H1 (cell line): ENCODE measurements at regions not wholly inside any gene's neighbourhood (a gene's known extent, or its start where the extent isn't known, plus 50 kb on each side); places are given as distances from the start of the nearest gene placed in this dataset.

ENCODE experiments used
- CTCF ChIA-PET: fragments of 300-600 bp; sonication (Branson Sonifier 250); formaldehyde crosslinking; loops from one replicate; lab custom pipeline; 2021; ENCODE audit not compliant: partially characterized antibody; lab: Charles Lee
- POLR2A ChIA-PET: fragments of 300-600 bp; sonication (Branson Sonifier 250); formaldehyde crosslinking; loops from one replicate; lab custom pipeline; 2021; ENCODE audit warnings: inconsistent platforms; ENCODE audit not compliant: partially characterized antibody; lab: Charles Lee
- DNase-seq, 2 experiments: peaks; one replicate each; pipeline versions ENCODE4 v3.0.0 to v3.0.0-alpha.2; 2010 to 2022; ENCODE audit warnings: low spot score in 2 of 2, low read depth in 1 of 2, mixed read lengths in 1 of 2
- FAIRE-seq: peaks from 2 replicates; lab custom pipeline; 2011; peaks lifted over from hg19 to GRCh38; lab: Jason Lieb, UNC
- H2AFZ ChIP-seq: 2 replicates; pipeline ENCODE4 v1.8.1; 2012; ENCODE audit warnings: low read length, inconsistent platforms
- H2AK5ac ChIP-seq: 2 replicates; pipeline ENCODE4 v1.6.1; 2013; ENCODE audit warnings: low read depth, low read length
- H2BK120ac ChIP-seq: replicated peaks from 2 replicates; pipeline ENCODE3; 2013; ENCODE audit warnings: low read depth, low read length, inconsistent platforms
- H2BK12ac ChIP-seq: 2 replicates; pipeline ENCODE4 v1.6.1; 2013; ENCODE audit warnings: low read depth, low read length
- H2BK15ac ChIP-seq: 2 replicates; pipeline ENCODE4 v1.6.1; 2013; ENCODE audit warnings: low read length
- H2BK20ac ChIP-seq: 2 replicates; pipeline ENCODE4 v1.6.1; 2013; ENCODE audit warnings: low read length
- H2BK5ac ChIP-seq: 2 replicates; pipeline ENCODE4 v1.6.1; 2013; ENCODE audit warnings: low read depth, low read length
- H3K14ac ChIP-seq: 2 replicates; pipeline ENCODE4 v1.6.1; 2013; ENCODE audit warnings: inconsistent platforms; ENCODE audit not compliant: insufficient read length
- H3K18ac ChIP-seq: 2 replicates; pipeline ENCODE4 v1.6.1; 2013; ENCODE audit warnings: low read length; ENCODE audit errors: extremely low read depth
- H3K23ac ChIP-seq: 2 replicates; pipeline ENCODE4 v1.6.1; 2013; ENCODE audit warnings: inconsistent platforms; ENCODE audit not compliant: insufficient read length
- H3K23me2 ChIP-seq: 2 replicates; pipeline ENCODE4 v1.6.1; 2013; ENCODE audit warnings: low read depth, low read length
- H3K27ac ChIP-seq: 2 replicates; pipeline ENCODE4 v1.6.1; 2011; ENCODE audit warnings: low read depth, low read length, inconsistent platforms
- H3K27me3 ChIP-seq, 4 experiments: replicated peaks in 1 of 4; 1 replicate in 1 of 4; 2 replicates in 3 of 4; pipeline versions ENCODE4 v1.6.1 to v1.8.1; 2011 to 2013; ENCODE audit warnings: low read length in 3 of 4, mild to moderate bottlenecking in 3 of 4, inconsistent platforms in 2 of 4, mixed read lengths in 2 of 4, moderate library complexity in 1 of 4; ENCODE audit not compliant: control insufficient read depth in 3 of 4, insufficient read depth in 3 of 4; ENCODE audit errors: extremely low read depth in 1 of 4
- H3K36me3 ChIP-seq, 4 experiments: 2 replicates each; pipeline versions ENCODE4 v1.6.1 to v1.8.1; 2011 to 2013; ENCODE audit warnings: mild to moderate bottlenecking in 4 of 4, low read length in 3 of 4, moderate library complexity in 2 of 4, control low read depth in 1 of 4, inconsistent platforms in 1 of 4; ENCODE audit not compliant: insufficient read depth in 4 of 4, control insufficient read depth in 2 of 4
- H3K4ac ChIP-seq: replicated peaks from 2 replicates; pipeline ENCODE3; 2013; ENCODE audit warnings: low read length, low read depth, mixed read lengths, inconsistent platforms; ENCODE audit not compliant: insufficient read length
- H3K4me1 ChIP-seq, 4 experiments: replicated peaks in 1 of 4; 1 replicate in 1 of 4; 2 replicates in 3 of 4; pipeline versions ENCODE4 v1.6.1 to v1.8.1; 2011 to 2013; ENCODE audit warnings: low read length in 3 of 4, inconsistent platforms in 2 of 4, mixed read lengths in 1 of 4; ENCODE audit not compliant: insufficient read depth in 4 of 4, control insufficient read depth in 3 of 4
- H3K4me2 ChIP-seq, 2 experiments: 2 replicates each; pipeline versions ENCODE4 v1.6.1 to v1.8.1; 2011 to 2013; ENCODE audit warnings: low read depth in 2 of 2, low read length in 2 of 2, control low read depth in 1 of 2, inconsistent platforms in 1 of 2, mild to moderate bottlenecking in 1 of 2; ENCODE audit not compliant: insufficient read depth in 1 of 2
- H3K4me3 ChIP-seq, 4 experiments: fragments of 200-600, 300-600 bp in 1 of 4; sonication (generic), shearing (Covaris generic), sonication (Bioruptor Twin) in 1 of 4; 2 replicates each; pipeline versions ENCODE4 v1.5.1 to v1.8.1; 2011 to 2016; ENCODE audit warnings: low read length in 4 of 4, low read depth in 3 of 4, control low read depth in 2 of 4, inconsistent platforms in 2 of 4, mild to moderate bottlenecking in 2 of 4, mixed read lengths in 1 of 4, moderate library complexity in 1 of 4; ENCODE audit not compliant: insufficient read depth in 2 of 4; ENCODE audit errors: extremely low read depth in 1 of 4
- H3K56ac ChIP-seq: replicated peaks from 2 replicates; pipeline ENCODE3; 2013; ENCODE audit warnings: low read depth, mild to moderate bottlenecking, mixed read lengths, low read length, inconsistent platforms; ENCODE audit not compliant: insufficient read length
- H3K79me1 ChIP-seq: 2 replicates; pipeline ENCODE4 v1.6.1; 2013; ENCODE audit warnings: low read depth, low read length, control low read depth
- H3K79me2 ChIP-seq, 2 experiments: 2 replicates each; pipeline versions ENCODE4 v1.6.1 to v1.8.1; 2012 to 2013; ENCODE audit warnings: low read length in 2 of 2, mild to moderate bottlenecking in 2 of 2, inconsistent platforms in 1 of 2; ENCODE audit not compliant: insufficient read depth in 2 of 2, control insufficient read depth in 1 of 2
- H3K9ac ChIP-seq, 4 experiments: replicated peaks in 1 of 4; 1 replicate in 1 of 4; 2 replicates in 3 of 4; pipeline versions ENCODE4 v1.6.1 to v1.8.1; 2011 to 2013; ENCODE audit warnings: low read depth in 3 of 4, low read length in 3 of 4, control low read depth in 2 of 4, mild to moderate bottlenecking in 2 of 4, moderate library complexity in 2 of 4, inconsistent platforms in 1 of 4; ENCODE audit errors: extremely low read depth in 1 of 4
- H3K9me3 ChIP-seq, 2 experiments: 2 replicates each; pipeline versions ENCODE4 v1.6.1 to v1.8.1; 2012 to 2013; ENCODE audit warnings: mild to moderate bottlenecking in 2 of 2, moderate library complexity in 2 of 2, control low read depth in 1 of 2, inconsistent platforms in 1 of 2, low read depth in 1 of 2, low read length in 1 of 2, mixed read lengths in 1 of 2; ENCODE audit not compliant: insufficient read depth in 2 of 2
- H4K20me1 ChIP-seq, 2 experiments: replicated peaks in 1 of 2; 2 replicates each; pipeline versions ENCODE3 to v1.8.1; 2011 to 2013; ENCODE audit warnings: inconsistent platforms in 2 of 2, low read length in 2 of 2, mild to moderate bottlenecking in 1 of 2; ENCODE audit not compliant: insufficient read depth in 2 of 2, control insufficient read depth in 1 of 2
- H4K5ac ChIP-seq: 2 replicates; pipeline ENCODE4 v1.6.1; 2013; ENCODE audit warnings: low read length, low read depth, mixed read lengths, inconsistent platforms; ENCODE audit not compliant: insufficient read length
- H4K8ac ChIP-seq: 2 replicates; pipeline ENCODE4 v1.8.0; 2013; ENCODE audit warnings: mild to moderate bottlenecking, moderate library complexity, low read length, inconsistent platforms; ENCODE audit not compliant: insufficient read depth; ENCODE audit errors: extremely low read depth
- H4K91ac ChIP-seq: replicated peaks from 2 replicates; pipeline ENCODE3; 2013; ENCODE audit warnings: low read length, mixed read lengths, inconsistent platforms; ENCODE audit not compliant: insufficient read length
- NANOG ChIP-seq: IDR thresholded peaks from 2 replicates; pipeline ENCODE4 v1.6.1; 2011; ENCODE audit warnings: low read length, low read depth, mild to moderate bottlenecking, inconsistent platforms; ENCODE audit not compliant: insufficient read depth, poor library complexity, severe bottlenecking
- WGBS, 2 experiments: shearing (Covaris generic) in 1 of 2; methylation state at CpG; one replicate each; pipeline versions ENCODE4 v1.1.6 to v1.1.7; 2013 to 2015; ENCODE audit warnings: low lambda C conversion rate in 2 of 2, mixed read lengths in 2 of 2, inconsistent platforms in 1 of 2, low coverage in 1 of 2, missing lambda C conversion rate in 1 of 2; ENCODE audit not compliant: insufficient replicate concordance in 2 of 2, insufficient coverage in 1 of 2, insufficient read length in 1 of 2; ENCODE audit errors: extremely low coverage in 1 of 2, missing lambda C conversion rate in 1 of 2; 5-methylcytosine and 5-hydroxymethylcytosine counted together

DNA sequence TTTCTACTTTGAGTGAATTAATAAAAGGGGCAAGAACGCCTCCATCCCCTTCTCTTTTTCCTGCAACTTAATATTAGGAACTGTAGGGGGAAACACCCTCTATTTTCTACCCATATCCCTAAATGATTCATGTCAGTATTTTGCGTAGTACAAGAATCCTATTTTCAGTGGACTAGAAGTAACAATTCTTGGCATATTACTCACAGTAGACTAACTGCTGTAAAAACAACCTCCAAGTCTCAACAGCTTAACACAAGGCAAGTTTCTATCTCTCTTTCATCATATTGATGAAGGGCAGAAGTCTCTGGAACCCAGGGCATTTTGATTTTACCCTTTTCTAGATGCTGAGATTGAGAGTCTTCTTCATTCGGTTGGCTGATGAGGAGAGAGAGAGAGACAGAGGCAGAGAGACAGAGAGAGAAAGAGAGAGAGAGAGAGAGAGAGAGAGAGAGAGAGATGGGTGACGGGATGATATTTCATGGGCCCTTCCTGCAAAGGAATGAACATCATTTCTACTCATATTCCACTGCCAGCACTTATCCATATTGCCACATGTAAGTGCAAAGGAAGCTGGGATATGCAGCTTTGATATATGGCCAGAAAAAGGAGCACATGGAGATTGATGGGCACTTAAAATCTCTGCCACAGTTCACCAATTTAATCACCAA lies 481.6 kb downstream of the LPIN1 start:
- Histone ChIP-seq H3K36me3 (no peaks in the 10 kb centered on the region), H3K79me2 (no peaks in the 10 kb centered on the region), H3K9ac (no peak overlapping the region), H3K4me1 (no peaks in the 10 kb centered on the region), H3K4me3 (no peak overlapping the region), H3K14ac (no peak overlapping the region), H4K91ac (no peak overlapping the region), H4K8ac (no peak overlapping the region), H3K4me2 (no peak overlapping the region), H2BK5ac (no peak overlapping the region), H3K56ac (no peak overlapping the region), H3K18ac (no peak overlapping the region), H4K5ac (no peak overlapping the region), H2BK120ac (no peak overlapping the region), H3K27ac (no peak overlapping the region), H3K23me2 (no peaks in the 10 kb centered on the region), H4K20me1 (no peaks in the 10 kb centered on the region), H3K9me3 (peaks cover 17 to 20% of the 10 kb centered on the region in 2 experiments), H2AK5ac (no peak overlapping the region), H2BK12ac (no peak overlapping the region), H2BK15ac (no peak overlapping the region), H2BK20ac (no peak overlapping the region), H3K23ac (no peak overlapping the region), H3K4ac (no peak overlapping the region), H3K27me3 (no peaks in the 10 kb centered on the region), H2AFZ (no peak overlapping the region), H3K79me1 (no peaks in the 10 kb centered on the region)
- DNase-seq (no peak), FAIRE-seq (no peak)
- POLR2A ChIA-PET = no interaction called here
- WGBS, 2 experiments = 82% methylated on average over 4 of the region's 4 CpGs; no CpG with 5 or more reads in 1 of the 2 experiments
- CTCF ChIA-PET = interaction anchor here (1.2 kb wide), 1 partner anchor 9 kb away, joined by 3 read pairs; no protein-coding TSS in a partner anchor
- TF ChIP-seq NANOG = no peak
